HepG2 (cell line): ENCODE measurements at regions not wholly inside any gene's neighbourhood (a gene's known extent, or its start where the extent isn't known, plus 50 kb on each side); places are given as distances from the start of the nearest gene placed in this dataset.

Experiments
- ATAC-seq: fragments of 200-7000 bp; cut with Tn5 transposase; 3 replicates; pipeline ENCODE4 v1.9.1; 2020; ENCODE audit warnings: mild to moderate bottlenecking, moderate library complexity
- BruUV-seq: library from RNA; stranded (reverse); fragments of 400-500 nt; replicated peaks from 2 replicates; lab custom pipeline; 2021; lab: Mats Ljungman, UMichigan
- CTCF ChIA-PET: fragments of 300-600 bp; formaldehyde crosslinking; extraction: SDS; loops from one replicate; lab custom pipeline; 2021; ENCODE audit warnings: low total read pairs, inconsistent platforms, low intra/inter-chr PET ratio; lab: Yijun Ruan, JAX
- POLR2A ChIA-PET: fragments of 350-600 bp; sonication (Branson Sonifier 250); formaldehyde crosslinking; loops from one replicate; lab custom pipeline; 2020; ENCODE audit warnings: antibody characterized with exemption, inconsistent platforms; lab: Yijun Ruan, JAX
- DNase-seq: peaks from one replicate; pipeline ENCODE4 v3.0.0-alpha.2; 2015; ENCODE audit warnings: low spot score
- FAIRE-seq: peaks from 3 replicates; lab custom pipeline; 2011; peaks lifted over from hg19 to GRCh38; lab: Jason Lieb, UNC
- H2AFZ ChIP-seq: one replicate; pipeline ENCODE4 v1.6.1; 2011; ENCODE audit warnings: low read length, inconsistent platforms
- H3K27ac ChIP-seq: fragments of 300-600 bp; 3 replicates; pipeline ENCODE4 v1.8.0; 2011; ENCODE audit warnings: mixed run types, mild to moderate bottlenecking, mixed read lengths, low read length, inconsistent platforms; ENCODE audit not compliant: insufficient read depth; ENCODE audit errors: extremely low read length
- H3K27me3 ChIP-seq, 2 experiments: fragments of 200-600 bp in 1 of 2; 2 replicates in 1 of 2; 3 replicates in 1 of 2; pipeline versions ENCODE4 v1.6.0 to v1.8.0; 2011; ENCODE audit warnings: low read length in 2 of 2, mild to moderate bottlenecking in 2 of 2, moderate library complexity in 2 of 2, inconsistent platforms in 1 of 2; ENCODE audit not compliant: insufficient read depth in 2 of 2, control insufficient read depth in 1 of 2
- H3K36me3 ChIP-seq, 2 experiments: fragments of 200-600 bp in 1 of 2; replicated peaks in 1 of 2; 2 replicates in 1 of 2; 3 replicates in 1 of 2; pipeline versions ENCODE4 v1.5.1 to v1.8.0; 2011; ENCODE audit warnings: low read length in 2 of 2, inconsistent platforms in 1 of 2; ENCODE audit not compliant: insufficient read depth in 2 of 2, control insufficient read depth in 1 of 2
- H3K4me1 ChIP-seq: 2 replicates; pipeline ENCODE4 v1.5.1; 2012; ENCODE audit warnings: low read length, inconsistent platforms; ENCODE audit not compliant: insufficient read depth
- H3K4me2 ChIP-seq: 2 replicates; pipeline ENCODE4 v1.6.0; 2011; ENCODE audit warnings: low read depth, low read length, inconsistent platforms
- H3K4me3 ChIP-seq, 3 experiments: fragments of 200-600 bp in 1 of 3; sonication (generic), shearing (Covaris generic) in 1 of 3; replicated peaks in 1 of 3; 2 replicates each; pipeline ENCODE4 v1.5.1; 2011 to 2016; ENCODE audit warnings: low read length in 3 of 3, inconsistent platforms in 2 of 3, low read depth in 2 of 3, mild to moderate bottlenecking in 2 of 3, control low read depth in 1 of 3, mixed read lengths in 1 of 3; ENCODE audit not compliant: insufficient read depth in 1 of 3
- H3K79me2 ChIP-seq: one replicate; pipeline ENCODE4 v1.6.1; 2011; ENCODE audit warnings: low read length, inconsistent platforms; ENCODE audit not compliant: insufficient read depth
- H3K9ac ChIP-seq: 2 replicates; pipeline ENCODE4 v1.6.0; 2011; ENCODE audit warnings: mild to moderate bottlenecking, low read depth, low read length, inconsistent platforms; ENCODE audit not compliant: insufficient read depth
- H3K9me3 ChIP-seq: 2 replicates; pipeline ENCODE4 v1.5.1; 2012; ENCODE audit warnings: mild to moderate bottlenecking, low read length
- H4K20me1 ChIP-seq: 2 replicates; pipeline ENCODE4 v1.6.0; 2011; ENCODE audit warnings: inconsistent platforms, mild to moderate bottlenecking, low read length, moderate library complexity; ENCODE audit not compliant: insufficient read depth
- GLI4 ChIP-seq: sonication (generic); formaldehyde crosslinking; IDR thresholded peaks from 2 replicates; pipeline ENCODE4 v1.5.1; 2020; ENCODE audit warnings: missing genetic modification reagents, mild to moderate bottlenecking, moderate library complexity, borderline replicate concordance
- KAT2B ChIP-seq: fragments of 150-350 bp; IDR thresholded peaks from 2 replicates; pipeline ENCODE4 v1.6.1; 2014; ENCODE audit warnings: low read depth, low read length, borderline replicate concordance
- MAFK ChIP-seq, 2 experiments: IDR thresholded peaks in 1 of 2; conservative IDR thresholded peaks in 1 of 2; 2 replicates each; pipeline ENCODE4 v1.6.1; 2011; ENCODE audit warnings: improper control_type of control experiment in 2 of 2, low read length in 2 of 2
- PRMT3 ChIP-seq: sonication (generic); formaldehyde crosslinking; IDR thresholded peaks from 2 replicates; pipeline ENCODE4 v1.8.1; 2022; ENCODE audit warnings: low read depth, mild to moderate bottlenecking, moderate library complexity, missing genetic modification reagents, borderline replicate concordance
- RNF2 ChIP-seq: fragments of 450-650 bp; conservative IDR thresholded peaks from 2 replicates; pipeline ENCODE4 v1.6.1; 2016; ENCODE audit warnings: low read depth
- ZNF263 ChIP-seq: sonication (generic); formaldehyde crosslinking; IDR thresholded peaks from 2 replicates; pipeline ENCODE4 v1.4.0; 2020; ENCODE audit warnings: missing genetic modification reagents
- ZNF30 ChIP-seq: sonication (generic); formaldehyde crosslinking; IDR thresholded peaks from 2 replicates; pipeline ENCODE4 v1.5.0; 2020; ENCODE audit warnings: mild to moderate bottlenecking, missing genetic modification reagents
- ZNF44 ChIP-seq: sonication (generic); formaldehyde crosslinking; IDR thresholded peaks from 2 replicates; pipeline ENCODE4 v1.5.1; 2020; ENCODE audit warnings: mild to moderate bottlenecking, missing genetic modification reagents
- ZNF615 ChIP-seq: sonication (generic); formaldehyde crosslinking; IDR thresholded peaks from 2 replicates; pipeline ENCODE4 v1.5.0; 2020; ENCODE audit warnings: mild to moderate bottlenecking, missing genetic modification reagents, borderline replicate concordance
- WGBS: methylation state at CpG from one replicate; pipeline ENCODE4 v1.1.6; 2017; ENCODE audit warnings: low lambda C conversion rate; 5-methylcytosine and 5-hydroxymethylcytosine counted together
- in situ Hi-C: cut with HindIII; loops from 2 replicates; pipeline ENCODE4 v1.10.0; 2017; ENCODE audit warnings: low pct_unique_long_range_greater_than_20kb; ENCODE audit not compliant: extremely low pct_ligation_motif_present
- intact Hi-C: fragments of 100-400 bp; cut with micrococcal nuclease; formaldehyde crosslinking; loops from one replicate; pipeline ENCODE4 v1.10.0; 2022; ENCODE audit not compliant: unreplicated experiment
- TF ChIP-seq, protein P1 (sequence below): IDR thresholded peaks from 2 replicates; pipeline ENCODE4 v1.6.1; 2018; ENCODE audit warnings: missing genetic modification reagents
- TF ChIP-seq, protein P2 (sequence below): sonication (generic); formaldehyde crosslinking; IDR thresholded peaks from 2 replicates; pipeline ENCODE4 v1.4.0; 2020; ENCODE audit warnings: low read depth, missing genetic modification reagents
- TF ChIP-seq, protein P3 (sequence below): sonication (generic); formaldehyde crosslinking; IDR thresholded peaks from 2 replicates; pipeline ENCODE4 v1.8.0; 2022; ENCODE audit warnings: low read depth, missing genetic modification reagents

DNA sequence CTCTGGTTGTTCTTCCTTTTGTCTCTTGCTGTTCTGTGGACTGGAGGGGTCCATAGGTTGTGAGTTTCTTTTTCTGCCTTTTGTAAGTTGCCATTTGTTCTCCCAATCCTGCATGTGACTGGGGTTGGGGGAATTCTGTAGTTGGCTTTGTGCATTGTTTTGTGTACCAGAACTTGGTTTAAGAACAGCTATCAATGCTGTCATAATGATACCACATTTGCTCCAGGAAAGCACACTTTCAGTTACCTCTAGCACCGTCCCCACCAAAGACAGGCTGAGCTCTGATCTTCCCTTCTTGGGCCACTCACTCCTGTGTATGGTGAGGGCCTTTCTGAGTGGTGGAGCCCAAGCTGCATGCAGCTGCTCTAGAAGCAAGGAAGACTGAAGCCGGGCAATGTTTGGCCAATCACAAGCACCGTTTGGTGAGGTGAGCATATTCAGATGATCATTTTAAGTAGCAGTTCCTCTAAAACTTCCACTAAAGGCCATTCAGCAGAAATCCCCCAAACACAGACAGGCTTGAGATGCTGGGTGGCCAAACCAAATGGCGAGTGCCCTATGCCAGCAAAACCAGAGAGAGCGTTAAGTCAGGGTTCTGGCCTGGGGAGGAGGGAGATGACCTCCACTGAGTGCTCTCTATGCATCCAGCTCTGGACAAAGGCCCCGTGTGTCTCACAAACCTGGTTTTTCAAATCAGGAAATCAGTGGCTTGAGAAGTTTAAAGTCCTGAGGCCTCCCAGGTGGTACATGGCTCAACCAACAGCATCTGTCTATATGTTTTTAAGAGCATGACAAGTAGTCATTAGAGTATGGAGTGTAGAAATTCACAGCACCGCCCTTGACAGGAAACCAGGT is 120.7 kb upstream of the SPATA13 start (continued):
- peak; percentile 92 for TF ChIP-seq ZNF263 (CRISPR knock-in tag)

DNA sequence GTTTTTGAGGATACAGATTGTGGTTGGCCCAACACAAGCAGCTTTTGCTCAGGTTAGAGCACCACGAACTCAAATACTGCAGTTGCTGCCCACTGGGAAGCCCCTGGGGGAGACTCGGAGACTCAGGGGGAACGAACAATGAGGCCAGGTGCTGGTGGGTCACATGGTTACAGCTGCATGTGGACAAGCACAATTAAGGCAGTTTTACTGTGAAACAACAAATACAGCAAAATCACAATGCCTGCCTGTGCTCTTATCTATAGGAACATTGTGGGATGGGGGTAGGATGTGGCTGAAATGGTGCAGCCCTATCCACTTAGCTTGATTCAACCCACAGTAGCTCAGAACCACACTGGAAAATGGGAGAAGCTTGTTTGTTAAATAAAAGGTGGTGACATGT is 119.7 kb upstream of the SPATA13 start:
- no peaks in the 10 kb centered on the region for H3K36me3 ChIP-seq
- peaks cover 37% of the 10 kb centered on the region for H3K4me1 ChIP-seq
- POLR2A ChIA-PET, result no interaction called here
- BruUV-seq, result no TSS peak
- no peak overlapping the region for H3K4me2 ChIP-seq
- no peak overlapping the region for H3K9ac ChIP-seq
- no peak for ATAC-seq
- H3K27ac ChIP-seq, result no peak overlapping the region
- in situ Hi-C loops (no loop called here), intact Hi-C loops (no loop called here)
- CTCF ChIA-PET, result no interaction called here
- no peak overlapping the region for H2AFZ ChIP-seq
- no peak for DNase-seq
- 0 out of 5 replicates have a peak, but pooled peaks cover 0 to 8% of the 10 kb centered on the region in 2 experiments for H3K27me3 ChIP-seq
- TF ChIP-seq, protein P1, sequence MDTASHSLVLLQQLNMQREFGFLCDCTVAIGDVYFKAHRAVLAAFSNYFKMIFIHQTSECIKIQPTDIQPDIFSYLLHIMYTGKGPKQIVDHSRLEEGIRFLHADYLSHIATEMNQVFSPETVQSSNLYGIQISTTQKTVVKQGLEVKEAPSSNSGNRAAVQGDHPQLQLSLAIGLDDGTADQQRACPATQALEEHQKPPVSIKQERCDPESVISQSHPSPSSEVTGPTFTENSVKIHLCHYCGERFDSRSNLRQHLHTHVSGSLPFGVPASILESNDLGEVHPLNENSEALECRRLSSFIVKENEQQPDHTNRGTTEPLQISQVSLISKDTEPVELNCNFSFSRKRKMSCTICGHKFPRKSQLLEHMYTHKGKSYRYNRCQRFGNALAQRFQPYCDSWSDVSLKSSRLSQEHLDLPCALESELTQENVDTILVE (CRISPR knock-in tag), result no peak
- TF ChIP-seq ZNF44, result no peak
- TF ChIP-seq KAT2B, result no peak
- TF ChIP-seq, protein P2, sequence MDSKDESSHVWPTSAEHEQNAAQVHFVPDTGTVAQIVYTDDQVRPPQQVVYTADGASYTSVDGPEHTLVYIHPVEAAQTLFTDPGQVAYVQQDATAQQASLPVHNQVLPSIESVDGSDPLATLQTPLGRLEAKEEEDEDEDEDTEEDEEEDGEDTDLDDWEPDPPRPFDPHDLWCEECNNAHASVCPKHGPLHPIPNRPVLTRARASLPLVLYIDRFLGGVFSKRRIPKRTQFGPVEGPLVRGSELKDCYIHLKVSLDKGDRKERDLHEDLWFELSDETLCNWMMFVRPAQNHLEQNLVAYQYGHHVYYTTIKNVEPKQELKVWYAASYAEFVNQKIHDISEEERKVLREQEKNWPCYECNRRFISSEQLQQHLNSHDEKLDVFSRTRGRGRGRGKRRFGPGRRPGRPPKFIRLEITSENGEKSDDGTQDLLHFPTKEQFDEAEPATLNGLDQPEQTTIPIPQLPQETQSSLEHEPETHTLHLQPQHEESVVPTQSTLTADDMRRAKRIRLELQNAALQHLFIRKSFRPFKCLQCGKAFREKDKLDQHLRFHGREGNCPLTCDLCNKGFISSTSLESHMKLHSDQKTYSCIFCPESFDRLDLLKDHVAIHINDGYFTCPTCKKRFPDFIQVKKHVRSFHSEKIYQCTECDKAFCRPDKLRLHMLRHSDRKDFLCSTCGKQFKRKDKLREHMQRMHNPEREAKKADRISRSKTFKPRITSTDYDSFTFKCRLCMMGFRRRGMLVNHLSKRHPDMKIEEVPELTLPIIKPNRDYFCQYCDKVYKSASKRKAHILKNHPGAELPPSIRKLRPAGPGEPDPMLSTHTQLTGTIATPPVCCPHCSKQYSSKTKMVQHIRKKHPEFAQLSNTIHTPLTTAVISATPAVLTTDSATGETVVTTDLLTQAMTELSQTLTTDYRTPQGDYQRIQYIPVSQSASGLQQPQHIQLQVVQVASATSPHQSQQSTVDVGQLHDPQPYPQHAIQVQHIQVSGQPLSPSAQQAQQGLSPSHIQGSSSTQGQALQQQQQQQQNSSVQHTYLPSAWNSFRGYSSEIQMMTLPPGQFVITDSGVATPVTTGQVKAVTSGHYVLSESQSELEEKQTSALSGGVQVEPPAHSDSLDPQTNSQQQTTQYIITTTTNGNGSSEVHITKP (CRISPR knock-in tag), result no peak
- TF ChIP-seq GLI4 (CRISPR knock-in tag), result no peak
- TF ChIP-seq ZNF615 (CRISPR knock-in tag), result no peak
- TF ChIP-seq ZNF30 (CRISPR knock-in tag), result no peak
- TF ChIP-seq PRMT3, result no peak
- no peak for TF ChIP-seq MAFK (conservative IDR thresholded peaks at IDR 0.05 in 1 of 2, IDR thresholded peaks at IDR 0.05 in 1 of 2; ENCODE audit: low read length in 2 of 2)
- TF ChIP-seq RNF2, result no peak
- TF ChIP-seq, protein P3, sequence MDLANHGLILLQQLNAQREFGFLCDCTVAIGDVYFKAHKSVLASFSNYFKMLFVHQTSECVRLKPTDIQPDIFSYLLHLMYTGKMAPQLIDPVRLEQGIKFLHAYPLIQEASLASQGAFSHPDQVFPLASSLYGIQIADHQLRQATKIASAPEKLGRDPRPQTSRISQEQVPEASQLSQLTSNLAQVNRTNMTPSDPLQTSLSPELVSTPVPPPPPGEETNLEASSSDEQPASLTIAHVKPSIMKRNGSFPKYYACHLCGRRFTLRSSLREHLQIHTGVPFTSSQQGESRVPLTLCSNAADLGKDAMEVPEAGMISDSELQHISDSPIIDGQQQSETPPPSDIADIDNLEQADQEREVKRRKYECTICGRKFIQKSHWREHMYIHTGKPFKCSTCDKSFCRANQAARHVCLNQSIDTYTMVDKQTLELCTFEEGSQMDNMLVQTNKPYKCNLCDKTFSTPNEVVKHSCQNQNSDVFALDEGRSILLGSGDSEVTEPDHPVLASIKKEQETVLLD, result no peak
- no peaks in the 10 kb centered on the region for H3K9me3 ChIP-seq
- H4K20me1 ChIP-seq, result no peaks in the 10 kb centered on the region
- no peaks in the 10 kb centered on the region for H3K79me2 ChIP-seq
- no peak for FAIRE-seq
- 31% methylated on average over 3 of the region's 3 CpGs for WGBS
- H3K4me3 ChIP-seq, result no peak overlapping the region
